Naive thymus-derived CD4-positive, alpha-beta T cell (primary cell): ENCODE measurements at regions not wholly inside any gene's neighbourhood (a gene's known extent, or its start where the extent isn't known, plus 50 kb on each side); places are given as distances from the start of the nearest gene placed in this dataset.

Source experiments
- ATAC-seq: fragments of 150-1000 bp; cut with Tn5 transposase; 2 replicates; pipeline ENCODE4 v1.10.0; 2021; ENCODE audit warnings: mild to moderate bottlenecking, moderate library complexity
- CTCF ChIA-PET: fragments of 350-600 bp; sonication (Branson Sonifier 250); formaldehyde crosslinking; loops from one replicate; lab custom pipeline; 2021; ENCODE audit warnings: antibody characterized with exemption; lab: Charles Lee
- POLR2A ChIA-PET: fragments of 350-600 bp; sonication (Branson Sonifier 250); formaldehyde crosslinking; loops from one replicate; lab custom pipeline; 2021; ENCODE audit warnings: antibody characterized with exemption, inconsistent platforms; lab: Charles Lee
- DNase-seq, 9 donors: peaks; one replicate each; pipeline versions ENCODE4 v3.0.0 to v3.0.0-alpha.2; 2020 to 2022; ENCODE audit warnings: mixed read lengths in 1 of 9
- H3K27ac ChIP-seq: one replicate; pipeline ENCODE4 v1.7.0; 2013; ENCODE audit warnings: mild to moderate bottlenecking, low read depth, low read length, moderate library complexity
- H3K27me3 ChIP-seq, 2 donors: one replicate each; pipeline ENCODE4 v1.7.0; 2013; ENCODE audit warnings: low read length in 2 of 2, mild to moderate bottlenecking in 2 of 2, moderate library complexity in 2 of 2; ENCODE audit not compliant: control insufficient read depth in 2 of 2, insufficient read depth in 2 of 2
- H3K36me3 ChIP-seq, 3 experiments: 1 replicate in 2 of 3; 2 replicates in 1 of 3; pipeline ENCODE4 v1.7.0; 2013; ENCODE audit warnings: low read length in 3 of 3, mild to moderate bottlenecking in 3 of 3, moderate library complexity in 1 of 3; ENCODE audit not compliant: insufficient read depth in 3 of 3, control insufficient read depth in 2 of 3
- H3K4me1 ChIP-seq, 2 donors: one replicate each; pipeline ENCODE4 v1.7.0; 2013; ENCODE audit warnings: low read length in 2 of 2, mild to moderate bottlenecking in 2 of 2, moderate library complexity in 1 of 2; ENCODE audit not compliant: control insufficient read depth in 2 of 2, insufficient read depth in 2 of 2
- H3K4me3 ChIP-seq: 2 replicates; pipeline ENCODE4 v1.7.0; 2013; ENCODE audit warnings: mild to moderate bottlenecking, low read length
- H3K9me3 ChIP-seq, 3 experiments: 1 replicate in 2 of 3; 2 replicates in 1 of 3; pipeline ENCODE4 v1.7.0; 2013; ENCODE audit warnings: low read length in 3 of 3; ENCODE audit not compliant: control insufficient read depth in 2 of 3
- H3K27ac Mint-ChIP-seq, 9 donors: one replicate each; pipeline ENCODE4 v1.8.0; 2020 to 2022; ENCODE audit warnings: mixed read lengths in 9 of 9, mild to moderate bottlenecking in 8 of 9, moderate library complexity in 5 of 9, inconsistent platforms in 2 of 9
- H3K27me3 Mint-ChIP-seq, 5 donors: one replicate each; pipeline ENCODE4 v1.8.0; 2021 to 2022; ENCODE audit warnings: mixed read lengths in 5 of 5, mild to moderate bottlenecking in 1 of 5
- H3K36me3 Mint-ChIP-seq, 5 donors: one replicate each; pipeline ENCODE4 v1.8.0; 2020 to 2022; ENCODE audit warnings: mixed read lengths in 5 of 5, mild to moderate bottlenecking in 3 of 5, inconsistent platforms in 1 of 5
- H3K4me1 Mint-ChIP-seq, 7 donors: one replicate each; pipeline ENCODE4 v1.8.0; 2020 to 2022; ENCODE audit warnings: mixed read lengths in 7 of 7, mild to moderate bottlenecking in 3 of 7, inconsistent platforms in 1 of 7
- H3K4me3 Mint-ChIP-seq, 10 donors: one replicate each; pipeline ENCODE4 v1.8.0; 2020 to 2022; ENCODE audit warnings: mild to moderate bottlenecking in 10 of 10, mixed read lengths in 10 of 10, moderate library complexity in 6 of 10, inconsistent platforms in 2 of 10
- H3K9me3 Mint-ChIP-seq, 11 donors: one replicate each; pipeline ENCODE4 v1.8.0; 2020 to 2022; ENCODE audit warnings: mixed read lengths in 11 of 11, mild to moderate bottlenecking in 4 of 11, inconsistent platforms in 1 of 11, moderate library complexity in 1 of 11
- intact Hi-C, 2 donors: fragments of 100-400 bp; cut with micrococcal nuclease; formaldehyde crosslinking; loops; one replicate each; pipeline ENCODE4 v1.15.1; 2023

DNA sequence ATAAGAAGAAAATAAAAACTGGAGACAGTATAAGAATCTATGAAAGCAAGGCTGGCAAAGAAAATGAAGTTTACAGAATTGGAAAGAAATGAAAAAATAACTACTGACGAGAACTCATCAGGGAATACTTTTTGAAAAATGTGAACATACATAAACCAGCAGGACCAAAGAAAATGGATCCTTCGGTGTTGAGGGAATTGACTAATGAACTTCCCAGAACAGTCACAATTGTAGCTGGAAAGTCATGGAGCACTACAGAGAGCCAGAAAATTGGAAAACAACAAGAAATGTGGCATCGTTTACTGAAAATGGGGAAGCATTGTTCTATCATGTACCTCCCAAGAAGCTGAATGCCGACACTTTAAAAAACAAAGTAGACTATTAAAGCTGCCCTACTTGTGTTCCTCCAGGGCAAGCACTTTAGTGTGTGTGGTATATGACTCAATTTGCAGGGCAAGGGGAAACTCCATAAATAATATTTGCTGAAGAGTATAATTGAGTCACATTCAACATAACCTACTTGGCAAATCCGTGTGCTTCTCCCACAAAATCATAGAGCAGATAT, 1221.6 kb upstream of the NRXN1 start:
- Mint-ChIP-seq H3K27me3 (no peaks in the 10 kb centered on the region), H3K27ac (no peak overlapping the region), H3K4me1 (no peaks in the 10 kb centered on the region), H3K9me3 (peaks cover 0 to 22% (median 5%) of the 10 kb centered on the region in 11 donors), H3K36me3 (no peaks in the 10 kb centered on the region), H3K4me3 (no peak overlapping the region)
- ATAC-seq: no peak
- H3K9me3 ChIP-seq: no peaks in the 10 kb centered on the region
- CTCF ChIA-PET: no interaction called here
- no peak overlapping the region for H3K4me3 ChIP-seq
- DNase-seq: no peak
- intact Hi-C loops: no loop called here
- POLR2A ChIA-PET: no interaction called here
- H3K36me3 ChIP-seq: no peaks in the 10 kb centered on the region
- H3K27ac ChIP-seq: no peak overlapping the region
- no peaks in the 10 kb centered on the region for H3K27me3 ChIP-seq
- H3K4me1 ChIP-seq: no peaks in the 10 kb centered on the region

DNA sequence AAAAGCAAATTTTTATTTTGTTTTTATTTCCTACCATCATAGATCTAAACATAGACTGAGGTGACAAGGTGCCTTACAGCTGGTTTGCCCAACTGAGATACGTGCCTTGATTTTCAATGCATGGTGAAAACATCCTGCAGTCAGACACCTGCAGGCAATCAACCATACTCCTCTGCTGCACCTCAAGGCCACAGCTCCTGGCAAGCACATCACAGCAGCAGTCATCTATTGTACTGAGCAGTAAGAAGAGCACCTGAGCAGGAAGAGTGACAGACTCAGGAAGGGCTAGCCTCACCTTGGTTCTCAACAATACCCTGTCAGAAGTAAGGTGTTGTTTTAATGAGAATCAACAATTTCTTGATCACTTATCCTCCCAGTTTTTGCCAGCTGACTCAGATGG, 1206.8 kb upstream of the NRXN1 start:
- ChIA-PET POLR2A (no interaction called here), CTCF (no interaction called here)
- H3K4me1 Mint-ChIP-seq: no peaks in the 10 kb centered on the region
- no peaks in the 10 kb centered on the region for H3K27me3 Mint-ChIP-seq
- Histone ChIP-seq H3K27me3 (no peaks in the 10 kb centered on the region), H3K36me3 (no peaks in the 10 kb centered on the region), H3K4me1 (no peaks in the 10 kb centered on the region), H3K9me3 (no peaks in the 10 kb centered on the region), H3K27ac (no peak overlapping the region), H3K4me3 (no peak overlapping the region)
- no peaks in the 10 kb centered on the region for H3K36me3 Mint-ChIP-seq
- no peak for DNase-seq
- H3K9me3 Mint-ChIP-seq: peaks cover 0 to 27% (median 5%) of the 10 kb centered on the region in 11 donors
- intact Hi-C loops: no loop called here
- ATAC-seq: no peak
- no peak overlapping the region for H3K27ac Mint-ChIP-seq
- H3K4me3 Mint-ChIP-seq: no peak overlapping the region

- no peak for ATAC-seq
- no peaks in the 10 kb centered on the region for H3K36me3 Mint-ChIP-seq
- Histone ChIP-seq H3K27me3 (no peaks in the 10 kb centered on the region), H3K27ac (no peak overlapping the region), H3K36me3 (no peaks in the 10 kb centered on the region), H3K4me3 (no peak overlapping the region), H3K9me3 (no peaks in the 10 kb centered on the region), H3K4me1 (no peaks in the 10 kb centered on the region)
- H3K4me1 Mint-ChIP-seq: no peaks in the 10 kb centered on the region
- no peak for DNase-seq
- H3K27me3 Mint-ChIP-seq: no peaks in the 10 kb centered on the region
- intact Hi-C loops: no loop called here
- peaks cover 0 to 22% (median 2%) of the 10 kb centered on the region in 11 donors for H3K9me3 Mint-ChIP-seq
- no peak overlapping the region for H3K27ac Mint-ChIP-seq
- ChIA-PET CTCF (no interaction called here), POLR2A (no interaction called here)
- H3K4me3 Mint-ChIP-seq: no peak overlapping the region
Measured at GRCh38 chr2:52222128-52222527, 1190.2 kb upstream of the NRXN1 start.

DNA sequence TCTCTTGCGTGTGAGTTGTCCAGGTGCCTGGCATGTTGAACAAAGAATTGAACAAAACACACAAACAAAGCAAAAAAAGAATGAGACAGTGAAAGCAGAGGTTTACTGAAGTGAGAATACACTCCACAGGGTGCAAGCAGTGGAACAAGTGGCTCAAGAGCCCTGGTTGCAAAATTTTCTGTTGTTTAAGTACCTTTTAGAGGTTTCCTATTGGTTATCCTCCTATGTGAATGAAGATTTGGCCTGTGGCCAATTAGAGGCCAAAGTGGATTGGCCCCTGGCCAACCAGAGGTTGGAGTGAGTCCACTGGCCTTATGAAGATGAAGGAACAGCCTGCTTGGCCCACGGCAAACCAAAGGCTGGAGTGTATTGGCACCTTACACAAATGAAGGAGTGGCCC, 1188.5 kb upstream of the NRXN1 start:
- ChIA-PET POLR2A (no interaction called here), CTCF (no interaction called here)
- Histone ChIP-seq H3K27me3 (no peaks in the 10 kb centered on the region), H3K9me3 (no peaks in the 10 kb centered on the region), H3K27ac (no peak overlapping the region), H3K4me3 (no peak overlapping the region), H3K36me3 (no peaks in the 10 kb centered on the region), H3K4me1 (no peaks in the 10 kb centered on the region)
- H3K9me3 Mint-ChIP-seq: peaks cover 0 to 16% (median 2%) of the 10 kb centered on the region in 11 donors
- H3K4me1 Mint-ChIP-seq: no peaks in the 10 kb centered on the region
- H3K4me3 Mint-ChIP-seq: no peak overlapping the region
- ATAC-seq: no peak
- no peaks in the 10 kb centered on the region for H3K36me3 Mint-ChIP-seq
- no peaks in the 10 kb centered on the region for H3K27me3 Mint-ChIP-seq
- no peak for DNase-seq
- no peak overlapping the region for H3K27ac Mint-ChIP-seq
- intact Hi-C loops: no loop called here

DNA sequence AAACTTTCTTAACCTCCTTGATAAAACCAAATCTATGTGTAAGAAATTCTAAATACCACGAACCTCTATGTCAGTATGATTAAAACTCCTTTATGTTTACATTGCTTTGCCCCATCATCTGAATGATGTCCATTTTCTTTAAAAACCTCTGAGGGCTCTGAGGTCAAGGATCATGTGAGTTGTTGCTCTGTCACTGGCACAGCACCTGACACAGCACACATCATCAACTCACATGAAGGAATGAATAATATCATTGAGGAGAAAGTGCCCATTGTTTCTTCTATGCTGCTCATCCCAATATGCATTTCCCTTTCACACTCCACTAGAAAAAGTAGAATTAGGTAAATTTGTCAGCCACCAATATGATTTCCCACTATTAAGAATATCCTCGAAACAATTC, 1178.7 kb upstream of the NRXN1 start:
- H3K36me3 Mint-ChIP-seq: no peaks in the 10 kb centered on the region
- POLR2A ChIA-PET: no interaction called here
- ATAC-seq: no peak

GRCh38 chr2:52210161-52210560, 1178.2 kb upstream of the NRXN1 start:
- ChIA-PET POLR2A (no interaction called here), CTCF (no interaction called here)
- intact Hi-C loops: no loop called here
- H3K27me3 Mint-ChIP-seq: no peaks in the 10 kb centered on the region
- no peaks in the 10 kb centered on the region for H3K36me3 ChIP-seq
- no peak overlapping the region for H3K4me3 Mint-ChIP-seq
- H3K36me3 Mint-ChIP-seq: no peaks in the 10 kb centered on the region
- H3K4me3 ChIP-seq: no peak overlapping the region
- no peaks in the 10 kb centered on the region for H3K4me1 ChIP-seq
- DNase-seq: no peak
- H3K9me3 ChIP-seq: no peaks in the 10 kb centered on the region
- H3K4me1 Mint-ChIP-seq: no peaks in the 10 kb centered on the region
- peaks cover 0 to 15% (median 2%) of the 10 kb centered on the region in 11 donors for H3K9me3 Mint-ChIP-seq
- ATAC-seq: no peak
- no peaks in the 10 kb centered on the region for H3K27me3 ChIP-seq
- H3K27ac Mint-ChIP-seq: no peak overlapping the region
- no peak overlapping the region for H3K27ac ChIP-seq

More for the DNA sequence above, 1178.7 kb upstream of the NRXN1 start:
- H3K27me3 Mint-ChIP-seq: no peaks in the 10 kb centered on the region
- CTCF ChIA-PET: no interaction called here
- Histone ChIP-seq H3K27ac (no peak overlapping the region), H3K27me3 (no peaks in the 10 kb centered on the region), H3K4me1 (no peaks in the 10 kb centered on the region), H3K9me3 (no peaks in the 10 kb centered on the region), H3K4me3 (no peak overlapping the region), H3K36me3 (no peaks in the 10 kb centered on the region)
- H3K9me3 Mint-ChIP-seq: peaks cover 0 to 15% (median 2%) of the 10 kb centered on the region in 11 donors
- H3K4me1 Mint-ChIP-seq: no peaks in the 10 kb centered on the region
- intact Hi-C loops: no loop called here
- H3K4me3 Mint-ChIP-seq: no peak overlapping the region
- no peak for DNase-seq
- H3K27ac Mint-ChIP-seq: no peak overlapping the region

DNA sequence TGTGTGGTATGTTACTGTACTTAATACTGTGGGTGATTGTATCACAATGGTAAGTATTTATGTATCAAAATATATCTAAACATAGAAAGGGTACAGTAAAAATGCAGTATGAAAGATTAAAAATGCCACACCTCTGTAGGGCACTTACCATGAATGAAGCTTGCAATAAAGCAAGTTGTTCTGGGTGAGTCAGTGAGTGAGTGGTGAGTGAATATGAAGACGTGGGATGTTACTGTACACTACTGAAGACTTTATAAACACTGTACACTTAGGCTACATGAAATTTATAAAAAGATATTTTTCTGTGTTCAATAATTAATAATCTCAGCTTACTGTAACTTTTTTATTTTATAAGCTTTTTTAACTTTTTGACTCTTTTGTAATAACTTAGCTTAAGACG, 1162.4 kb upstream of the NRXN1 start:
- Mint-ChIP-seq H3K4me3 (no peak overlapping the region), H3K36me3 (no peaks in the 10 kb centered on the region), H3K9me3 (peaks cover 0 to 8% (median 1%) of the 10 kb centered on the region in 11 donors), H3K27ac (no peak overlapping the region), H3K4me1 (no peaks in the 10 kb centered on the region), H3K27me3 (no peaks in the 10 kb centered on the region)
- H3K9me3 ChIP-seq: no peaks in the 10 kb centered on the region
- H3K27me3 ChIP-seq: no peaks in the 10 kb centered on the region
- CTCF ChIA-PET: no interaction called here
- H3K4me3 ChIP-seq: no peak overlapping the region
- no peak for ATAC-seq
- POLR2A ChIA-PET: no interaction called here
- DNase-seq: no peak
- intact Hi-C loops: no loop called here
- H3K27ac ChIP-seq: no peak overlapping the region
- H3K36me3 ChIP-seq: no peaks in the 10 kb centered on the region
- no peaks in the 10 kb centered on the region for H3K4me1 ChIP-seq
